Suprapubic skin (tissue), 4 donors: ENCODE measurements at regions not wholly inside any gene's neighbourhood (a gene's known extent, or its start where the extent isn't known, plus 50 kb on each side); places are given as distances from the start of the nearest gene placed in this dataset.

Source experiments
- EP300 ChIP-seq: sonication (generic); formaldehyde crosslinking; IDR thresholded peaks from one replicate; pipeline ENCODE4 v1.6.1; 2017; ENCODE audit warnings: antibody characterized with exemption
- POLR2AphosphoS5 ChIP-seq, 3 donors: sonication (generic); formaldehyde crosslinking; IDR thresholded peaks; one replicate each; pipeline ENCODE4 v1.6.1; 2017; ENCODE audit warnings: antibody characterized with exemption in 3 of 3
- TF ChIP-seq, protein P1 (sequence below), 2 donors: fragments of 200-600 bp in 1 of 2; fragments of 450-650 bp in 1 of 2; sonication (generic) in 1 of 2; IDR thresholded peaks; one replicate each; pipeline ENCODE4 v1.5.1; 2016 to 2019; ENCODE audit warnings: antibody characterized with exemption in 2 of 2, mild to moderate bottlenecking in 1 of 2, moderate library complexity in 1 of 2

DNA sequence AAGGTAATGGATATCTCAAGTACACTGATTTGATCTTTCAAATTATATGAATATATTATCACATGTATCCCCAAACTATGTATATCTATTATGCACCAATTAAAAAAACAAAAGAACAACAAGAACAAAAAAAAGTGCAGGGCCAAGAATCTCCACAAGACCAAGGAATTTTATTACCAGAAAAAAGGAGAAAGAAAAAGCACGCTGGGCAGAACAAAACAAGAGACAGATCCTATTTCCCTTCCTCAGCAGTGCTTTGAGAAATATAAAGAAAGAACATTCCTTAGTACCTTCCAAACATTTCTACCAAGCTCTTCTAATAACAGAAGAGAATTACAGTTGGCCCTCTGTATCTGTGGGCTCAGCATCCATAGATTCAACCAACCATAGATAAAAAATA, 144.7 kb upstream of the CREB1 start:
- TF ChIP-seq, protein P1, sequence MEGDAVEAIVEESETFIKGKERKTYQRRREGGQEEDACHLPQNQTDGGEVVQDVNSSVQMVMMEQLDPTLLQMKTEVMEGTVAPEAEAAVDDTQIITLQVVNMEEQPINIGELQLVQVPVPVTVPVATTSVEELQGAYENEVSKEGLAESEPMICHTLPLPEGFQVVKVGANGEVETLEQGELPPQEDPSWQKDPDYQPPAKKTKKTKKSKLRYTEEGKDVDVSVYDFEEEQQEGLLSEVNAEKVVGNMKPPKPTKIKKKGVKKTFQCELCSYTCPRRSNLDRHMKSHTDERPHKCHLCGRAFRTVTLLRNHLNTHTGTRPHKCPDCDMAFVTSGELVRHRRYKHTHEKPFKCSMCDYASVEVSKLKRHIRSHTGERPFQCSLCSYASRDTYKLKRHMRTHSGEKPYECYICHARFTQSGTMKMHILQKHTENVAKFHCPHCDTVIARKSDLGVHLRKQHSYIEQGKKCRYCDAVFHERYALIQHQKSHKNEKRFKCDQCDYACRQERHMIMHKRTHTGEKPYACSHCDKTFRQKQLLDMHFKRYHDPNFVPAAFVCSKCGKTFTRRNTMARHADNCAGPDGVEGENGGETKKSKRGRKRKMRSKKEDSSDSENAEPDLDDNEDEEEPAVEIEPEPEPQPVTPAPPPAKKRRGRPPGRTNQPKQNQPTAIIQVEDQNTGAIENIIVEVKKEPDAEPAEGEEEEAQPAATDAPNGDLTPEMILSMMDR (IDR thresholded peaks at IDR 0.05) = no peak
- TF ChIP-seq POLR2AphosphoS5 (IDR thresholded peaks at IDR 0.05) (no peak), EP300 (no peak)
